ENCODE measurements at regions not wholly inside any gene's neighbourhood (a gene's known extent, or its start where the extent isn't known, plus 50 kb on each side); places are given as distances from the start of the nearest gene placed in this dataset.

DNA sequence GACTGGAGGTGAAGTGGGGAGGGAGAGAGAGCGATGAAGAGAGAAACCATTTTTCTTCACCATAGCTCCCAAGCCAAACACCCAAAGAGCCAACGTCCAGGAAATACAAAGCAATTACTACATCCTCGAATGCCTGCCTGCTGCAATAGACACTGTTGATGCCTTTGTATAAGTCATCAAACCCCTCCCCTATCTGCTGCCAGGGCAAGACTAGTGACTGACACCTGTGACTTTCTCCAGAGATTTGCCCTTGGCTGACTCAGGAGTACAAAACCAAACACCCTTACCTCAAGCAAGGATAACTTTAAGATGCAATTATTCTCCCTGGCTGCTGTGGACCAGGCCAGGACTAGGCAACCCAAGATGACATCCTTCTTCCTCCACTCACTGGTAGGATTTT lies 81.8 kb upstream of the RASA1 start:
- Histone ChIP-seq H3K9me2 (ENCODE audit: insufficient read depth) (no peaks in the 10 kb centered on the region), H3K27ac (ENCODE audit: low read depth) (no peak overlapping the region), H2AFZ (no peak overlapping the region), H3K4me2 (no peak overlapping the region), H3K27me3 (ENCODE audit: insufficient read depth) (no peaks in the 10 kb centered on the region), H3K79me2 (replicated peaks; ENCODE audit: insufficient read depth) (no peaks in the 10 kb centered on the region), H3K36me3 (ENCODE audit: insufficient read depth) (no peaks in the 10 kb centered on the region), H3F3A (replicated peaks; ENCODE audit: low read depth) (no peaks in the 10 kb centered on the region), H3K4me3 (no peak overlapping the region), H4K20me1 (replicated peaks; ENCODE audit: insufficient read depth) (no peaks in the 10 kb centered on the region), H3K4me1 (ENCODE audit: insufficient read depth) (no peaks in the 10 kb centered on the region)
- Mint-ChIP-seq H3K4me3 (no peak overlapping the region), H3K4me1 (peaks cover 4% of the 10 kb centered on the region; the same call in 1 of the 3 replicates), H3K27ac (no peak overlapping the region), H3K36me3 (ENCODE audit: low read depth) (no peaks in the 10 kb centered on the region), H3K27me3 (ENCODE audit: insufficient read depth, low read depth, poor library complexity) (peaks cover 2% of the 10 kb centered on the region), H3K9me3 (no peaks in the 10 kb centered on the region)
- TF ChIP-seq, protein P1, sequence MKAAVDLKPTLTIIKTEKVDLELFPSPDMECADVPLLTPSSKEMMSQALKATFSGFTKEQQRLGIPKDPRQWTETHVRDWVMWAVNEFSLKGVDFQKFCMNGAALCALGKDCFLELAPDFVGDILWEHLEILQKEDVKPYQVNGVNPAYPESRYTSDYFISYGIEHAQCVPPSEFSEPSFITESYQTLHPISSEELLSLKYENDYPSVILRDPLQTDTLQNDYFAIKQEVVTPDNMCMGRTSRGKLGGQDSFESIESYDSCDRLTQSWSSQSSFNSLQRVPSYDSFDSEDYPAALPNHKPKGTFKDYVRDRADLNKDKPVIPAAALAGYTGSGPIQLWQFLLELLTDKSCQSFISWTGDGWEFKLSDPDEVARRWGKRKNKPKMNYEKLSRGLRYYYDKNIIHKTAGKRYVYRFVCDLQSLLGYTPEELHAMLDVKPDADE (IDR thresholded peaks at IDR 0.05), result no peak
- TF ChIP-seq EZH2 (IDR thresholded peaks at IDR 0.05; ENCODE audit: low read depth, unreplicated experiment) (no peak), NANOG (IDR thresholded peaks at IDR 0.05; ENCODE audit: borderline replicate concordance) (no peak), CREB1 (CRISPR knock-in tag; IDR thresholded peaks at IDR 0.05; ENCODE audit: low read depth) (no peak), ZNF331 (CRISPR knock-in tag; IDR thresholded peaks at IDR 0.05; ENCODE audit: low read depth) (no peak), ZNF114 (CRISPR knock-in tag; IDR thresholded peaks at IDR 0.05) (no peak), STAT1 (IDR thresholded peaks at IDR 0.05; ENCODE audit: unreplicated experiment) (no peak), JUNB (IDR thresholded peaks at IDR 0.05; ENCODE audit: unreplicated experiment) (no peak), POLR2AphosphoS5 (IDR thresholded peaks at IDR 0.05; ENCODE audit: low read depth) (no peak), EZH2phosphoT487 (IDR thresholded peaks at IDR 0.05; ENCODE audit: unreplicated experiment) (no peak)
- TF ChIP-seq, protein P2, sequence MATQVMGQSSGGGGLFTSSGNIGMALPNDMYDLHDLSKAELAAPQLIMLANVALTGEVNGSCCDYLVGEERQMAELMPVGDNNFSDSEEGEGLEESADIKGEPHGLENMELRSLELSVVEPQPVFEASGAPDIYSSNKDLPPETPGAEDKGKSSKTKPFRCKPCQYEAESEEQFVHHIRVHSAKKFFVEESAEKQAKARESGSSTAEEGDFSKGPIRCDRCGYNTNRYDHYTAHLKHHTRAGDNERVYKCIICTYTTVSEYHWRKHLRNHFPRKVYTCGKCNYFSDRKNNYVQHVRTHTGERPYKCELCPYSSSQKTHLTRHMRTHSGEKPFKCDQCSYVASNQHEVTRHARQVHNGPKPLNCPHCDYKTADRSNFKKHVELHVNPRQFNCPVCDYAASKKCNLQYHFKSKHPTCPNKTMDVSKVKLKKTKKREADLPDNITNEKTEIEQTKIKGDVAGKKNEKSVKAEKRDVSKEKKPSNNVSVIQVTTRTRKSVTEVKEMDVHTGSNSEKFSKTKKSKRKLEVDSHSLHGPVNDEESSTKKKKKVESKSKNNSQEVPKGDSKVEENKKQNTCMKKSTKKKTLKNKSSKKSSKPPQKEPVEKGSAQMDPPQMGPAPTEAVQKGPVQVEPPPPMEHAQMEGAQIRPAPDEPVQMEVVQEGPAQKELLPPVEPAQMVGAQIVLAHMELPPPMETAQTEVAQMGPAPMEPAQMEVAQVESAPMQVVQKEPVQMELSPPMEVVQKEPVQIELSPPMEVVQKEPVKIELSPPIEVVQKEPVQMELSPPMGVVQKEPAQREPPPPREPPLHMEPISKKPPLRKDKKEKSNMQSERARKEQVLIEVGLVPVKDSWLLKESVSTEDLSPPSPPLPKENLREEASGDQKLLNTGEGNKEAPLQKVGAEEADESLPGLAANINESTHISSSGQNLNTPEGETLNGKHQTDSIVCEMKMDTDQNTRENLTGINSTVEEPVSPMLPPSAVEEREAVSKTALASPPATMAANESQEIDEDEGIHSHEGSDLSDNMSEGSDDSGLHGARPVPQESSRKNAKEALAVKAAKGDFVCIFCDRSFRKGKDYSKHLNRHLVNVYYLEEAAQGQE (IDR thresholded peaks at IDR 0.05; ENCODE audit: unreplicated experiment), result no peak
- TF ChIP-seq, protein P3, sequence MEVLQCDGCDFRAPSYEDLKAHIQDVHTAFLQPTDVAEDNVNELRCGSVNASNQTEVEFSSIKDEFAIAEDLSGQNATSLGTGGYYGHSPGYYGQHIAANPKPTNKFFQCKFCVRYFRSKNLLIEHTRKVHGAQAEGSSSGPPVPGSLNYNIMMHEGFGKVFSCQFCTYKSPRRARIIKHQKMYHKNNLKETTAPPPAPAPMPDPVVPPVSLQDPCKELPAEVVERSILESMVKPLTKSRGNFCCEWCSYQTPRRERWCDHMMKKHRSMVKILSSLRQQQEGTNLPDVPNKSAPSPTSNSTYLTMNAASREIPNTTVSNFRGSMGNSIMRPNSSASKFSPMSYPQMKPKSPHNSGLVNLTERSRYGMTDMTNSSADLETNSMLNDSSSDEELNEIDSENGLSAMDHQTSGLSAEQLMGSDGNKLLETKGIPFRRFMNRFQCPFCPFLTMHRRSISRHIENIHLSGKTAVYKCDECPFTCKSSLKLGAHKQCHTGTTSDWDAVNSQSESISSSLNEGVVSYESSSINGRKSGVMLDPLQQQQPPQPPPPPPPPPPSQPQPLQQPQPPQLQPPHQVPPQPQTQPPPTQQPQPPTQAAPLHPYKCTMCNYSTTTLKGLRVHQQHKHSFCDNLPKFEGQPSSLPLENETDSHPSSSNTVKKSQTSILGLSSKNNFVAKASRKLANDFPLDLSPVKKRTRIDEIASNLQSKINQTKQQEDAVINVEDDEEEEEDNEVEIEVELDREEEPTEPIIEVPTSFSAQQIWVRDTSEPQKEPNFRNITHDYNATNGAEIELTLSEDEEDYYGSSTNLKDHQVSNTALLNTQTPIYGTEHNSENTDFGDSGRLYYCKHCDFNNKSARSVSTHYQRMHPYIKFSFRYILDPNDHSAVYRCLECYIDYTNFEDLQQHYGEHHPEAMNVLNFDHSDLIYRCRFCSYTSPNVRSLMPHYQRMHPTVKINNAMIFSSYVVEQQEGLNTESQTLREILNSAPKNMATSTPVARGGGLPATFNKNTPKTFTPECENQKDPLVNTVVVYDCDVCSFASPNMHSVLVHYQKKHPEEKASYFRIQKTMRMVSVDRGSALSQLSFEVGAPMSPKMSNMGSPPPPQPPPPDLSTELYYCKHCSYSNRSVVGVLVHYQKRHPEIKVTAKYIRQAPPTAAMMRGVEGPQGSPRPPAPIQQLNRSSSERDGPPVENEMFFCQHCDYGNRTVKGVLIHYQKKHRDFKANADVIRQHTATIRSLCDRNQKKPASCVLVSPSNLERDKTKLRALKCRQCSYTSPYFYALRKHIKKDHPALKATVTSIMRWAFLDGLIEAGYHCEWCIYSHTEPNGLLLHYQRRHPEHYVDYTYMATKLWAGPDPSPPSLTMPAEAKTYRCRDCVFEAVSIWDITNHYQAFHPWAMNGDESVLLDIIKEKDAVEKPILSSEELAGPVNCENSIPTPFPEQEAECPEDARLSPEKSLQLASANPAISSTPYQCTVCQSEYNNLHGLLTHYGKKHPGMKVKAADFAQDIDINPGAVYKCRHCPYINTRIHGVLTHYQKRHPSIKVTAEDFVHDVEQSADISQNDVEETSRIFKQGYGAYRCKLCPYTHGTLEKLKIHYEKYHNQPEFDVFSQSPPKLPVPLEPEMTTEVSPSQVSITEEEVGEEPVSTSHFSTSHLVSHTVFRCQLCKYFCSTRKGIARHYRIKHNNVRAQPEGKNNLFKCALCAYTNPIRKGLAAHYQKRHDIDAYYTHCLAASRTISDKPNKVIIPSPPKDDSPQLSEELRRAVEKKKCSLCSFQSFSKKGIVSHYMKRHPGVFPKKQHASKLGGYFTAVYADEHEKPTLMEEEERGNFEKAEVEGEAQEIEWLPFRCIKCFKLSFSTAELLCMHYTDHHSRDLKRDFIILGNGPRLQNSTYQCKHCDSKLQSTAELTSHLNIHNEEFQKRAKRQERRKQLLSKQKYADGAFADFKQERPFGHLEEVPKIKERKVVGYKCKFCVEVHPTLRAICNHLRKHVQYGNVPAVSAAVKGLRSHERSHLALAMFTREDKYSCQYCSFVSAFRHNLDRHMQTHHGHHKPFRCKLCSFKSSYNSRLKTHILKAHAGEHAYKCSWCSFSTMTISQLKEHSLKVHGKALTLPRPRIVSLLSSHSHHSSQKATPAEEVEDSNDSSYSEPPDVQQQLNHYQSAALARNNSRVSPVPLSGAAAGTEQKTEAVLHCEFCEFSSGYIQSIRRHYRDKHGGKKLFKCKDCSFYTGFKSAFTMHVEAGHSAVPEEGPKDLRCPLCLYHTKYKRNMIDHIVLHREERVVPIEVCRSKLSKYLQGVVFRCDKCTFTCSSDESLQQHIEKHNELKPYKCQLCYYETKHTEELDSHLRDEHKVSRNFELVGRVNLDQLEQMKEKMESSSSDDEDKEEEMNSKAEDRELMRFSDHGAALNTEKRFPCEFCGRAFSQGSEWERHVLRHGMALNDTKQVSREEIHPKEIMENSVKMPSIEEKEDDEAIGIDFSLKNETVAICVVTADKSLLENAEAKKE (CRISPR knock-in tag; IDR thresholded peaks at IDR 0.05), result no peak
- TF ChIP-seq, protein P4, sequence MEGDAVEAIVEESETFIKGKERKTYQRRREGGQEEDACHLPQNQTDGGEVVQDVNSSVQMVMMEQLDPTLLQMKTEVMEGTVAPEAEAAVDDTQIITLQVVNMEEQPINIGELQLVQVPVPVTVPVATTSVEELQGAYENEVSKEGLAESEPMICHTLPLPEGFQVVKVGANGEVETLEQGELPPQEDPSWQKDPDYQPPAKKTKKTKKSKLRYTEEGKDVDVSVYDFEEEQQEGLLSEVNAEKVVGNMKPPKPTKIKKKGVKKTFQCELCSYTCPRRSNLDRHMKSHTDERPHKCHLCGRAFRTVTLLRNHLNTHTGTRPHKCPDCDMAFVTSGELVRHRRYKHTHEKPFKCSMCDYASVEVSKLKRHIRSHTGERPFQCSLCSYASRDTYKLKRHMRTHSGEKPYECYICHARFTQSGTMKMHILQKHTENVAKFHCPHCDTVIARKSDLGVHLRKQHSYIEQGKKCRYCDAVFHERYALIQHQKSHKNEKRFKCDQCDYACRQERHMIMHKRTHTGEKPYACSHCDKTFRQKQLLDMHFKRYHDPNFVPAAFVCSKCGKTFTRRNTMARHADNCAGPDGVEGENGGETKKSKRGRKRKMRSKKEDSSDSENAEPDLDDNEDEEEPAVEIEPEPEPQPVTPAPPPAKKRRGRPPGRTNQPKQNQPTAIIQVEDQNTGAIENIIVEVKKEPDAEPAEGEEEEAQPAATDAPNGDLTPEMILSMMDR (conservative IDR thresholded peaks at IDR 0.05; ENCODE audit: low read depth in 2 of 2), result no peak
- no peak for DNase-seq (ENCODE audit: low spot score)
- no peak for ATAC-seq

All from GM23338 (cell line).